ENCODE measurements at regions not wholly inside any gene's neighbourhood (a gene's known extent, or its start where the extent isn't known, plus 50 kb on each side); places are given as distances from the start of the nearest gene placed in this dataset.
"Not testable (repeated sequence)": the region's sequence is repeated elsewhere in the genome, so short reads cannot be mapped to it uniquely, and the experiment has no call there.

DNA sequence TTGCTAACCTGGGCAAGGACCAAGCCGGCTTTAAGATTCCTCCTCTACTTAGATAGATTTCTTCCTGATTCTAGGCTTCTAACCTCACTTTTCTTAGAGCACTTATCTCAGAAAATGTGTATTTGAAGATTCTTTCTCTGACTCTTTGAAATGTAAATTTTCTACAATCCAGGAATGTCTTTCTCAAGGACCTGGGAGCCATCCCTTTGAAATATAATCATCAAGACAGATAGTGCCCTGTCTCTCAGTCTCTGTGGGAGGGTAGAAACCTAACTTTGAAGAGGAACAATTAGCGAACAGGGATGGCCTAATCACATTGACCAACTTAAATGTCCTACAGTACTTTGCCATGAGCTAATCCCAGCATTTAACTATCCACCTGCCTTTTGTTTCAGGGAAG is 1646.0 kb downstream of the PCDH9 start:
- H3K4me3 ChIP-seq (ENCODE audit: control insufficient read depth, low read depth, low read length): no peak overlapping the region
- no peak for DNase-seq (ENCODE audit: low read depth)
- TF ChIP-seq, protein P1, sequence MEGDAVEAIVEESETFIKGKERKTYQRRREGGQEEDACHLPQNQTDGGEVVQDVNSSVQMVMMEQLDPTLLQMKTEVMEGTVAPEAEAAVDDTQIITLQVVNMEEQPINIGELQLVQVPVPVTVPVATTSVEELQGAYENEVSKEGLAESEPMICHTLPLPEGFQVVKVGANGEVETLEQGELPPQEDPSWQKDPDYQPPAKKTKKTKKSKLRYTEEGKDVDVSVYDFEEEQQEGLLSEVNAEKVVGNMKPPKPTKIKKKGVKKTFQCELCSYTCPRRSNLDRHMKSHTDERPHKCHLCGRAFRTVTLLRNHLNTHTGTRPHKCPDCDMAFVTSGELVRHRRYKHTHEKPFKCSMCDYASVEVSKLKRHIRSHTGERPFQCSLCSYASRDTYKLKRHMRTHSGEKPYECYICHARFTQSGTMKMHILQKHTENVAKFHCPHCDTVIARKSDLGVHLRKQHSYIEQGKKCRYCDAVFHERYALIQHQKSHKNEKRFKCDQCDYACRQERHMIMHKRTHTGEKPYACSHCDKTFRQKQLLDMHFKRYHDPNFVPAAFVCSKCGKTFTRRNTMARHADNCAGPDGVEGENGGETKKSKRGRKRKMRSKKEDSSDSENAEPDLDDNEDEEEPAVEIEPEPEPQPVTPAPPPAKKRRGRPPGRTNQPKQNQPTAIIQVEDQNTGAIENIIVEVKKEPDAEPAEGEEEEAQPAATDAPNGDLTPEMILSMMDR (conservative IDR thresholded peaks at IDR 0.05; ENCODE audit: control insufficient read depth, insufficient read depth, low read depth, low read length): no peak

DNA sequence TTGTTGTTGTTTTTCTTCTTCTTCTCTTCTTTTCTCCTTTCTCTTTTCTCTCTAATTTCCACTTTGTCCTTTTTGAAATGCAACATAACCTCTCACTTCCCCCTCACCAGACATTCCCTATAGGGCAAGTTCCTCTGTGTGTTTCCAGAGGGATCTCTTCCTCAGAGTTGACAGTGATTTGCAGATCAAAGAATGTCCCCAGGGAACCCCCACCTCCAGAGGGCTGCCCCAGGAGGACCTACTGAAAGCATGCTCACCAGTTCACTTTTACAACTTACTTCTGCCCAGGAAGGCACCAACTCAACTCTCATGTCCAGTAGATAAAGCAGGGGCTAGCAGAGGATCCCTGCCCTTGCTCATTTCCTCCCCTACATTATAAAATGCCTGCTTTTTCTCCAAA is 1648.0 kb downstream of the PCDH9 start:
- TF ChIP-seq, protein P1 (conservative IDR thresholded peaks at IDR 0.05; ENCODE audit: control insufficient read depth, insufficient read depth, low read depth, low read length): no peak
- no peak overlapping the region for H3K4me3 ChIP-seq (ENCODE audit: control insufficient read depth, low read depth, low read length)
- DNase-seq (ENCODE audit: low read depth): no peak

DNA sequence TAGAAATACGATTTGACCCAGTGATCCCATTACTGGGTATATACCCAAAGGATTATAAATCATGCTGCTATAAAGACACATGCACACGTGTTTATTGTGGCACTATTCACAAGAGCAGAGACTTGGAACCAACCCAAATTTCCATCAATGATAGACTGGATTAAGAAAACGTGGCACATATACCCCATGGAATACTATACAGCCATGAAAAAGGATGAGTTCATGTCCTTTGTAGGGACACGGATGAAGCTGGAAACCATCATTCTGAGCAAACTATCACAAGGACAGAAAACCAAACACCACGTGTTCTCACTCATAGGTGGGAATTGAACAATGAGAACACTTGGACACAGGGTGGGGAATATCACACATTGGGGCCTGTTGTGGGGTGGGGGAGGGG is 1665.6 kb downstream of the PCDH9 start:
- H3K4me3 ChIP-seq (ENCODE audit: control insufficient read depth, low read depth, low read length); DNase-seq (ENCODE audit: low read depth): not testable (repeated sequence)

DNA sequence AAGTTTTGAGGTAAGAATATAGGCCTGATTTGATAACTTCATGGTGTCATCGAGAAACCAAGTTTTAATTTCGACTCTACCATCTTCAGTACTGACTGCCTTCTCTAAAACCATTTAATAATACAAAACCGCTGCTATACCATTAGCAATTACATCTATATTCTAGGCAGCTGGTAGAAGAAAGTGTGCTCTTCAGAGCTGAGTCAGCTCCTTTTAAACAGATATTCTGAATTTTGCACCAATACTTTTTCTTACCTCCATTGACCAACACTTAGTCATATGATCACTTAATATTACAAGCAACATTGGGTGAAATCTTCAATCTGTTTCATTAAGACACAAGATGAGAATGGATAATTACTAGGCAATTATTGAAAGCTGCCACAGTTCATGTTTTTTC is 1667.8 kb downstream of the PCDH9 start:
- DNase-seq (ENCODE audit: low read depth): no peak
- TF ChIP-seq, protein P1 (conservative IDR thresholded peaks at IDR 0.05; ENCODE audit: control insufficient read depth, insufficient read depth, low read depth, low read length): no peak

DNA sequence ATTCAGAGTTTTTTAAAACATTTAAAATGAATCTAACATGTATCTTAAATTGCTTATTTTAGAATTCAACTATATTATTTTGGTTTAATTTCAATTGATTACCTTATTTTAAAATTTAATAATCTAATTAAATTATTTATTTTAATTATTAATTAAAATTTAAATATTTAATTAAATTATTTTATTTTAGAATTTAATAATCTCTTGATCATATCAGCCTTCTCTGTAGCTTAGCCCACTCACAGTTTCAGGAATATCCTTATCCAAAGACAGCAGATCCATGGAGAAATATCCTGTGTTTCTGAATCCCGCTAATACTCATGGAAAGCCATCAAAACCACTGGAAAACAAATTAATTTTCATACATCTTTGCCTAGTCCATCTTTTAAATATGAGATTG is 1669.2 kb downstream of the PCDH9 start:
- no peak overlapping the region for H3K4me3 ChIP-seq (ENCODE audit: control insufficient read depth, low read depth, low read length)
- TF ChIP-seq, protein P1 (conservative IDR thresholded peaks at IDR 0.05; ENCODE audit: control insufficient read depth, insufficient read depth, low read depth, low read length): no peak
- no peak for DNase-seq (ENCODE audit: low read depth)

More for the DNA sequence above, 1667.8 kb downstream of the PCDH9 start:
- H3K4me3 ChIP-seq (ENCODE audit: control insufficient read depth, low read depth, low read length): no peak overlapping the region

DNA sequence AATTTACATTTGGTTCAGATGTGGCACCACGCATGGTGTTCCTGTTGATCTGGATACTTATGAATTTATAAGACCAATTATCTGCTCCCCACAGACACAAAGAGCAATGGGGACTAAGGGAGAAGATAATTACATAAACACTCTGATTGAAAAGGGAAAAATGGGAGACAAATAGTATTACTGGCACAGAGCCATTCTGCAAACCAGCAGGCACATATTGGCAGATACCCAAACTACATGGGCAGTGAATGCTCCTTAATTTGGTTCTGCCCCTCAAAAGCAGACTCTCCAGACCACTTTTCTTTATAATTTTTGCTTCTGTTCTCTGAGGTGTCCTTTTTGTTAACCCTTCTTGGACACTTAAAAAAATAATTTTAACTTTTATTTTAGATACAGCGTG is 1674.2 kb downstream of the PCDH9 start:
- no peak for DNase-seq (ENCODE audit: low read depth)
- TF ChIP-seq, protein P1 (conservative IDR thresholded peaks at IDR 0.05; ENCODE audit: control insufficient read depth, insufficient read depth, low read depth, low read length): no peak
- no peak overlapping the region for H3K4me3 ChIP-seq (ENCODE audit: control insufficient read depth, low read depth, low read length)

DNA sequence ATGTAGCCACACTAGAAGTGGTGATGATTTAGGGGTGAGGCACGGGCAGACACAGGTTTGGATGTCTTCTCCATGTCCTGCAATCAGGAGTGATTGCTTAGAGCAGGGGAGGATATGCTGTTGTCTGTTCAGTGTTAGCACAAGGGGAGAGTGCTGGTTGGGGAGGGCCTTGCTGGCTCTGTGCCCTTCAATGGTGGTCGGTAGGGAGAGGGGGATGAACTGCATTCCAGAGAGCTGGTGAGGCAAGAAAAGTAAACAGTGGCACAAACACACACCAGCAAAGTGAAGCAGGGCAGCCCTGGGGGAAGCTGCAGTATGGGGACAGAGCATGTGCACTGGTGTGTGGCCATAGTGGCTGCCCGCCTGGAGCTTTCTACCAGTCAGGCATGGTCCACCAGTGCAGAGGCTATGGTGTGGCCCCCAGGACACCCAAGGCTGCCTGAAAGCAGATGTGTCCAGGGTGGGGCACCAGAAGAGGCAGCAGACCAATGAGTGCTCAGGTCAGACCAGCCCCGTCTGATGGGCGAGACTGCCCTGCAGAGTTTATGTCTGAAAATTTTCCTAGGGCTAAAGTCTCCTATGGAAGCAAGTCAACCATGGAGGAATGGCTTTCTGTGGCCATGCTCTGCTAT is 1676.9 kb downstream of the PCDH9 start:
- H3K4me3 ChIP-seq (ENCODE audit: control insufficient read depth, low read depth, low read length): no peak overlapping the region
- DNase-seq (ENCODE audit: low read depth): no peak
- TF ChIP-seq, protein P1 (conservative IDR thresholded peaks at IDR 0.05; ENCODE audit: control insufficient read depth, insufficient read depth, low read depth, low read length): no peak

Data from fibroblast of mammary gland (primary cell).